GM23338 (cell line): ENCODE measurements at regions not wholly inside any gene's neighbourhood (a gene's known extent, or its start where the extent isn't known, plus 50 kb on each side); places are given as distances from the start of the nearest gene placed in this dataset.

Experiments used
- CREB1 ChIP-seq: fragments of 250-450 bp; sonication (Bioruptor Pico); IDR thresholded peaks from 2 replicates; pipeline ENCODE4 v1.5.0; 2020; ENCODE audit warnings: low read depth, mild to moderate bottlenecking, moderate library complexity
- EZH2 ChIP-seq: fragments of 200-600 bp; sonication (generic); IDR thresholded peaks from one replicate; pipeline ENCODE4 v1.8.0; 2017; ENCODE audit warnings: antibody characterized with exemption, mild to moderate bottlenecking, low read depth; ENCODE audit not compliant: unreplicated experiment
- EZH2phosphoT487 ChIP-seq: fragments of 200-600 bp; sonication (generic); IDR thresholded peaks from one replicate; pipeline ENCODE4 v1.8.1; 2018; ENCODE audit warnings: antibody characterized with exemption; ENCODE audit not compliant: unreplicated experiment
- JUNB ChIP-seq: IDR thresholded peaks from one replicate; pipeline ENCODE4 v1.6.1; 2016; ENCODE audit warnings: antibody characterized with exemption; ENCODE audit not compliant: unreplicated experiment
- POLR2AphosphoS5 ChIP-seq: IDR thresholded peaks from 2 replicates; pipeline ENCODE4 v1.6.1; 2016; ENCODE audit warnings: antibody characterized with exemption, low read depth
- ZNF331 ChIP-seq: fragments of 250-450 bp; sonication (Bioruptor Pico); IDR thresholded peaks from 2 replicates; pipeline ENCODE4 v1.5.0; 2020; ENCODE audit warnings: low read depth, mild to moderate bottlenecking, moderate library complexity
- TF ChIP-seq, protein P1 (sequence below): IDR thresholded peaks from one replicate; pipeline ENCODE4 v1.6.1; 2018; ENCODE audit warnings: antibody characterized with exemption; ENCODE audit not compliant: unreplicated experiment
- TF ChIP-seq, protein P2 (sequence below), 2 experiments: fragments of 200-600 bp in 1 of 2; sonication (generic) in 1 of 2; conservative IDR thresholded peaks; 2 replicates each; pipeline versions ENCODE4 v1.5.1 to v1.6.1; 2016 to 2017; ENCODE audit warnings: antibody characterized with exemption in 2 of 2, low read depth in 2 of 2, mild to moderate bottlenecking in 2 of 2, moderate library complexity in 1 of 2

DNA sequence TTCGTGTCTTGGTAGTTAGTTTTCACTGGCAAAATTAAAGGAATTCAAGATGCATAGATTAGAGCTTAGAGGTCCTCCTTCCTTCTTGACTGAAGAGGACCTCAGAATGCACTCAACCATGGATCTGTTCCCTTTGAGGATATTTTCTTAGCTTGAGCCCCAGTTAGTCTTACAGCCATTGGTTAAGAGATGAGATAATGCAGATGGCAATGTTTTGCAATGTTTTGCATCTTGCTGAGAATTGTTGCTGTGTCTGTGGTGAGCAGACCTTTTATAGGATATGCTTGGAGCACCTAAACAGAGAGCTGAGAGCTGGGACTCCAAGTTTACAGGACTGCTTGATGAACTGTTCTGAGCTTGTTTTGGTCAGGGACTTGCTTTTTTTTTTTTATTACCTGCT, 107.5 kb downstream of the TMEM170B start:
- TF ChIP-seq, protein P1, sequence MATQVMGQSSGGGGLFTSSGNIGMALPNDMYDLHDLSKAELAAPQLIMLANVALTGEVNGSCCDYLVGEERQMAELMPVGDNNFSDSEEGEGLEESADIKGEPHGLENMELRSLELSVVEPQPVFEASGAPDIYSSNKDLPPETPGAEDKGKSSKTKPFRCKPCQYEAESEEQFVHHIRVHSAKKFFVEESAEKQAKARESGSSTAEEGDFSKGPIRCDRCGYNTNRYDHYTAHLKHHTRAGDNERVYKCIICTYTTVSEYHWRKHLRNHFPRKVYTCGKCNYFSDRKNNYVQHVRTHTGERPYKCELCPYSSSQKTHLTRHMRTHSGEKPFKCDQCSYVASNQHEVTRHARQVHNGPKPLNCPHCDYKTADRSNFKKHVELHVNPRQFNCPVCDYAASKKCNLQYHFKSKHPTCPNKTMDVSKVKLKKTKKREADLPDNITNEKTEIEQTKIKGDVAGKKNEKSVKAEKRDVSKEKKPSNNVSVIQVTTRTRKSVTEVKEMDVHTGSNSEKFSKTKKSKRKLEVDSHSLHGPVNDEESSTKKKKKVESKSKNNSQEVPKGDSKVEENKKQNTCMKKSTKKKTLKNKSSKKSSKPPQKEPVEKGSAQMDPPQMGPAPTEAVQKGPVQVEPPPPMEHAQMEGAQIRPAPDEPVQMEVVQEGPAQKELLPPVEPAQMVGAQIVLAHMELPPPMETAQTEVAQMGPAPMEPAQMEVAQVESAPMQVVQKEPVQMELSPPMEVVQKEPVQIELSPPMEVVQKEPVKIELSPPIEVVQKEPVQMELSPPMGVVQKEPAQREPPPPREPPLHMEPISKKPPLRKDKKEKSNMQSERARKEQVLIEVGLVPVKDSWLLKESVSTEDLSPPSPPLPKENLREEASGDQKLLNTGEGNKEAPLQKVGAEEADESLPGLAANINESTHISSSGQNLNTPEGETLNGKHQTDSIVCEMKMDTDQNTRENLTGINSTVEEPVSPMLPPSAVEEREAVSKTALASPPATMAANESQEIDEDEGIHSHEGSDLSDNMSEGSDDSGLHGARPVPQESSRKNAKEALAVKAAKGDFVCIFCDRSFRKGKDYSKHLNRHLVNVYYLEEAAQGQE = no peak
- TF ChIP-seq, protein P2, sequence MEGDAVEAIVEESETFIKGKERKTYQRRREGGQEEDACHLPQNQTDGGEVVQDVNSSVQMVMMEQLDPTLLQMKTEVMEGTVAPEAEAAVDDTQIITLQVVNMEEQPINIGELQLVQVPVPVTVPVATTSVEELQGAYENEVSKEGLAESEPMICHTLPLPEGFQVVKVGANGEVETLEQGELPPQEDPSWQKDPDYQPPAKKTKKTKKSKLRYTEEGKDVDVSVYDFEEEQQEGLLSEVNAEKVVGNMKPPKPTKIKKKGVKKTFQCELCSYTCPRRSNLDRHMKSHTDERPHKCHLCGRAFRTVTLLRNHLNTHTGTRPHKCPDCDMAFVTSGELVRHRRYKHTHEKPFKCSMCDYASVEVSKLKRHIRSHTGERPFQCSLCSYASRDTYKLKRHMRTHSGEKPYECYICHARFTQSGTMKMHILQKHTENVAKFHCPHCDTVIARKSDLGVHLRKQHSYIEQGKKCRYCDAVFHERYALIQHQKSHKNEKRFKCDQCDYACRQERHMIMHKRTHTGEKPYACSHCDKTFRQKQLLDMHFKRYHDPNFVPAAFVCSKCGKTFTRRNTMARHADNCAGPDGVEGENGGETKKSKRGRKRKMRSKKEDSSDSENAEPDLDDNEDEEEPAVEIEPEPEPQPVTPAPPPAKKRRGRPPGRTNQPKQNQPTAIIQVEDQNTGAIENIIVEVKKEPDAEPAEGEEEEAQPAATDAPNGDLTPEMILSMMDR (conservative IDR thresholded peaks at IDR 0.05; ENCODE audit: low read depth in 2 of 2) = no peak
- TF ChIP-seq ZNF331 (no peak), EZH2phosphoT487 (no peak), POLR2AphosphoS5 (no peak), EZH2 (no peak), JUNB (no peak), CREB1 (CRISPR knock-in tag) (no peak)
